DMS79 (cell line): ENCODE measurements at regions not wholly inside any gene's neighbourhood (a gene's known extent, or its start where the extent isn't known, plus 50 kb on each side); places are given as distances from the start of the nearest gene placed in this dataset.
"Not testable (repeated sequence)": the region's sequence is repeated elsewhere in the genome, so short reads cannot be mapped to it uniquely, and the experiment has no call there.

ENCODE experiments used
- DNase-seq: peaks from one replicate; lab custom pipeline; 2025; lab: John Stamatoyannopoulos, UW

- DNase-seq = no peak
These were observed 142.8 kb downstream of the DLL1 start for GRCh38 chr6:170147832-170148708.

GRCh38 chr6:170147056-170147787 lies 143.7 kb downstream of the DLL1 start:
- no peak for DNase-seq

- DNase-seq = no peak
These were observed 144.2 kb downstream of the DLL1 start for GRCh38 chr6:170146640-170147039.

GRCh38 chr6:170146131-170146530 lies 144.7 kb downstream of the DLL1 start:
- not testable (repeated sequence) for DNase-seq

- DNase-seq = not testable (repeated sequence)
These were observed 145.2 kb downstream of the DLL1 start for GRCh38 chr6:170145716-170146115.

- no peak for DNase-seq
These were observed 145.6 kb downstream of the DLL1 start for GRCh38 chr6:170145272-170145592.

DNA sequence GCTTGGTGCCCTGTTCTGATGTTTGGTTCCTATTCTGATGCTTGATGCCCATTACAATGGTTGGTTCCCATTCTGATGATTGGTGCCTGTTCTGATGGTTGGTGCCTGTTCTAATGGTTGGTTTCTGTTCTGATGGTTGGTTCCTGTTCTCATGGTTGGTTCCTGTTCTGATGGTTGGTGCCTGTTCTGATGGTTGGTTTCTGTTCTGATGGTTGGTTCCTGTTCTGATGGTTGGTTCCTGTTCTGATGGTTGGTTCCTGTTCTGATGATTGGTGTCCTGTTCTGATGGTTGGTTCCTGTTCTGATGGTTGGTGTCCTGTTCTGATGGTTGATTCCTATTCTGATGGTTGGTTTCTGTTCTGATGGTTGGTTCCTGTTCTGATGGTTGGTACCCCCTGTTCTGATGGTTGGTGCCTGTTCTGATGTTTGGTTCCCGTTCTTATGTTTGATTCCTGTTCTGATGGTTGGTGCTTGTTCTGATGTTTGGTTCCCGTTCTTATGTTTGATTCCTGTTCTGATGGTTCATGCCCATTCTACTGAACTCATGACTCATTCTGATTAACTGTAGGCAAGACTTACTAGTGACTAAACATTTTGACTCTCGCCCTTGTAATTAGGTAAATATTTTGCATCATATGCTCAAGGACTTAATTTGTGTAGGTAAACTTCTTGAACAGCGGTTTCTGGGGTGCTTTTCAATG lies 146.2 kb downstream of the DLL1 start:
- no peak for DNase-seq

GRCh38 chr6:170143401-170144150 lies 147.3 kb downstream of the DLL1 start:
- no peak for DNase-seq

GRCh38 chr6:170142559-170142958 lies 148.3 kb downstream of the DLL1 start:
- no peak for DNase-seq

DNA sequence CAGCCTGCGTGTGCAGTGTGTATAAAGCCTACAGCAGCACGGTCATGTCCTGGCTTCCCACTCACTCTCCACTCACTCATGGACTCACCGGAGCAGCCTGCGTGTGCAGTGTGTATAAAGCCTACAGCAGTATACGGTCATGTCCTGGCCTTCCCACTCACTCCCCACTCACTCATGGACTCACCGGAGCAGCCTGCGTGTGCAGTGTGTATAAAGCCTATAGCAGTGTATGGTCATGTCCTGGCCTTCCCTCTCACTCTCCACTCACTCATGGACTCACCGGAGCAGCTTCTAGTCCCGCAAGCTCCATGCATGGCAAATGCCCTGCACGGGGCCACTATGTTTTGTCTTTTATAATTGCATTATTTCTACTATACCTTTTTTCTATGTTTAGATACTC lies 149.8 kb downstream of the DLL1 start:
- not testable (repeated sequence) for DNase-seq

- DNase-seq = no peak
These were observed 150.7 kb downstream of the DLL1 start for GRCh38 chr6:170140129-170140528.

DNA sequence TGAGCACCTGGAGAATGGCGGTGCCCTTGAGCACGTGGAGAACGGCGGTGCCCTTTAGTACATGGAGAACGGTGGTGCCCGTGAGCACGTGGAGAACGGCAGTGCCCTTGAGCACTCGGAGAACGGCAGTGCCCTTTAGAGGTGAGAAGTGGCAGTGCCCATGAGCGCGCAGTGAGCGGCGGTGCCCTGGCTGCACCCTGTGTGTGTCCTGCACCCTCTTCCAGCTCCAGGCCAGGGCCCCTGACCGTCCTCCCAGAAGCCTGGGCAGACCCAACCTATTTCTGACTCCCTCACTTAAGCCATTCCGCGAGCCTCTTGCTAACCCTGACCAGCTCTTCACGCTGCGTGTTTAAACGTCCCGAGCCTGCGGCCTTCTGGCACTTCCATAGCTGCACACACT lies 151.3 kb downstream of the DLL1 start:
- no peak for DNase-seq

DNA sequence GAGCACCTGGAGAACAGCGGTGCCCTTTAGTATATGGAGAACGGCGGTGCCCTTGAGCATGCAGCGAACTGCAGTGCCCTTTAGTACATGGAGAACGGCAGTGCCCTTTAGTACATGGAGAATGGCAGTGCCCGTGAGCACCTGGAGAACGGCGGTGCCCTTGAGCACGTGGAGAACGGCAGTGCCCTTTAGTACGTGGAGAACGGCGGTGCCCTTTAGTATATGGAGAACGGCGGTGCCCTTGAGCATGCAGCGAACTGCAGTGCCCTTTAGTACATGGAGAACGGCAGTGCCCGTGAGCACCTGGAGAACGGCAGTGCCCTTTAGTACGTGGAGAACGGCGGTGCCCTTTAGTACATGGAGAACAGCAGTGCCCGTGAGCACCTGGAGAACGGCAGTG lies 151.8 kb downstream of the DLL1 start:
- not testable (repeated sequence) for DNase-seq

DNA sequence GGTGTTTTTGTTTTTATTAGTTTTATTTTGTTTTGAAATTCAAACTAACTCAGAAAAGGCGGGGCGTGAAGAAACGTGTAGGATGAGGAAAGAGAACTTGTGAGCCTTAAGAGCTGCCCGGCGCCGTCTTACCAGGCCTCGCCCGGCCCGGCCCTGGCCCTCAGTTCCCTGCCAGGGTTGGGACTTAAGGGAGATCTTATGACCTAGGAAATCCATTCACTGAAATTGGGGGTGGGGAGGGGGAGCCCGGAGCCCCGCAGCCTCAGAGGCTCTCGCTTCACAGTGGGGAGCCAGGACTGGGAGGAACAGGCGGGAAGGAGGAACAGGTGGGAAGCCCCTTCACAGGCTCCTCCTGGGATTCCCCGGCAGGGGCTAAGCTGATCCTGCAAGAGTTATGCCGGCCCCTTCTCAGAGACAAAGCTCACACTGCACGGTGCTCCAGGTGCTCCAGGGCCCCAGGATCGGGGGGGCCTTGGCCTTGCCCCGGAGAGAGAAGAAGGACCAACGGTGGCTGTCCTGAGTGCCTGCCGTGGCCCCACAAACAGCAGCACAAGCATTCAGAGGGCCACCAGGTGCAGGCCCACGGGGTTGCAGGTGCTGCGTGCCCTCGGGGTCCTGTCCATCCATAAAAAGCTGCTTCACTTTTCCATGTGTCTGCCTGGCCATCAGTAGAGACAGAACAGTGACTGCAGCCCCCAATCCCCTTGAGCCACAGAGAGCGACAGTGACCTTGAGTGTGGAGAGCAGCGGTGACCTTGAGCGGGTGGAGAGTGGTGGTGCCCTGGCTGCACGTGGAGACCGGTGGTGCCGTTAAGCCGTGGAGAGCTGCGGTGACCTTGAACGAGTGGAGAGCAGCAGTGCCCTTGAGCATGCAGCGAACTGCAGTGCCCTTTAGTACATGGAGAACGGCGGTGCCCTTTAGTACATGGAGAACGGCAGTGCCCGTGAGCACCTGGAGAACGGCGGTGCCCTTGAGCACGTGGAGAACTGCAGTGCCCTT lies 152.7 kb downstream of the DLL1 start:
- DNase-seq = no peak

DNA sequence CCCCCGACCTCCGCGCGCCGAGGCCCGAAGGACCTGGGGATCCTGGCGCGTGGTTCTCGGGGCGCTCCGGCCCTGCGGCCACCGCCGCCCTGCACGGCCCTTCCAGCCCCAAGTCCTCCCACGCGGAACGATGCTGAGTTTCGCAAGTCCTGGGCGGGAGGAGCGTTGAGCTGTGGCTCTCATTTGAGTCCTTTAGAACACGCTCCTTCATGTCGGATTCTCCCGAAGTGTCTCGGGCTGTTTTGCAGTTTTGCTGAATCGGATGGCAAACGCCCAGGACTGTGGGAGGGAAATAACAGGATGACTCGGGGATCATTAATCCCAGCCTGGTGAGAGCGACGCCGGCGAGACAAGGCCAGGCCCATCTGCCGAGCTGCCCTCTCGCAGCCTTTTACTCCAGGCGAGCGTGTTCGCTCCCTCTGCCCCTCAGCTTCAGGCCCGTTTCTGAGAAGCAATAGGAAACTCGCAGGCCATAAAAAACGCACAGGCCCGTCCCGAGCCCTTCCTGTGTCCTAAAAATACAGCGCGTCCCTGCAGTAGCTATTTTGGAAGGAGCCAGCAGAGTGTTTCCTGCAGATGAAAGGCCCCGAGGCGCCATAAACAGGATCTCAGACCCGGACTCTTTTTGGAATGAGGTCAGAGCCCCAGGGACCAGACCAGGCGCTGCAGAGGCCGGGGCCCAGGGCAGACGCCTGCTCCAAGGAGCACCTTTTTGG lies 153.5 kb downstream of the DLL1 start:
- DNase-seq = no peak

DNA sequence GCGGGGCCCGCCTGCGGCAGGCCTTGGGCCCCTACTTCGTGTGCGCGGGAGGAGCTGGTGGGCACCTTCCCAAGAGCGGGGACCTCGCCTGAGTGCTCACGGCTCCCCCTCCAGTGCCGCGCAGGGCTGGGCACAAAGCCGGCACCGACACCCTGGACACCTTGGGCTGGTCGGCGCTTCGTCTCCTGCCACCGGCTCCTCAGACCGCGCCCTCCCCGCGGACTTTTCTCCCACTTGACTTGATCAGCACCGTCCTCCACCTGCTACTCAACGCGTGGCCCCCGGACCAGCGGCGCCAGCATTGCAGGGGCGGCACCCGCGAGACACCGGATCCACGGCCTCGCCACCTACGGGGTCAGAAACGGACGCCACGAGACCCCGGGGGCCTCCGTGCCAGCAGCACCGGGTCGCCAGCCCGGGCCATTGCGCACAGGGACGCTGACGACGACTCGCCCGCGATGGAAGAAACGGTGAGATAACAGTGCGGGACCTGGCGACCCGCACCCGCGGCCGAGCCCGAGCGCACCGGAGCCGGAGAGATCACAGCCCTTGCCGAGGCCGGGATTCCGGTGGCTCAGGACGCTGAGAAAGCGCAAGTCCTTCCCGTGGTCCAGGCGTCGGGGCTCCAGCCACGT lies 154.2 kb downstream of the DLL1 start:
- DNase-seq = no peak

DNA sequence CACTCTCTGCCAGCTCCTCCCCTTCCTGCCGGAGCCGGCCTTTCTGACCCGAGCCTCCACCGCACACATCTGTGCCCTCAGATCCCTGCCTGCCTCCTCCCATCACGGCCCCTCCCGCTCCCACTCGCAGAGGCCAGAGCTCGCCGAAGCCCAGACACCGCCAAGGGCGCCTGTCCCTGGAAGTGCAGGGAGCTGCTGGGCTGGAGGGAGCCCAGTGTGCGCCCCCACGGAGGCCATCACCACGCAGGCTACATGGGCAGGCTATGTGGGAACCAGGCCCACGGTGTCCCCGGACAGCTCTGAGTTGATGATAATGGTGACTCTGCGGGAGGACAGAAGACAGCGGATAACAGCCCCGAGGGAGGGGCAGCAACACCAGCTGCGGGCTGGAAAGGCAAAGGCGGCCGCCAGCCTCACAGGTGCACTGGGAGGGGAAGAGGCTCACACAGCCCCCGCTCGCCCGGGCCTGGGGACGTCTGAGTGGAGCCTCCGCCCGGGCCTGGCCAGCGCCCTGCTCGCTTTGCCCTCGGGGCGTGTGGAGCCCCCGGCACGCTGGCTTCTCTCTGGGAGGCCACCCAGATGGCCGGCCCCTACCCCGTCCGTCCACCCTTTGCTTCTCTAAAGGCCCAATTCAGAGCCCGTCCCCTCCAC lies 154.9 kb downstream of the DLL1 start:
- no peak for DNase-seq

DNA sequence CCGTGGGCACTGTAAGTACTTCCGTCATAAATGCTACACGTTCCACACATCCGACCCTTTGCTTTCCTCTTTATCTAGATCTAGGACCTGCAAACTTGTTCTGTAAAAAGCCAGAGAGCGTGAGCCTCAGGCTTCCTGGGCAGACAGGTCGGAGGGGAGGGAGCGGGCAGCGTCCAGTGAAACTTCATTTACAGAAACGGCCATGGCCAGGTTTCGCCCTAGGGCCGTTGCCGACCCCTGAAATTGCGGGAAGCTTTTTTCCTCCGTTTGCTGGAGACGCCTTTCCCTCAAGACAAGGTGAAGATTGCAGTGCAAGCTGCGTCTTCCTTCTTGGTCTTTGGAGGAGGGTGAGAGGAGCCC lies 155.4 kb downstream of the DLL1 start:
- no peak for DNase-seq
